GM19328 (cell line): ENCODE measurements at regions not wholly inside any gene's neighbourhood (a gene's known extent, or its start where the extent isn't known, plus 50 kb on each side); places are given as distances from the start of the nearest gene placed in this dataset.
"Not testable (repeated sequence)": the region's sequence is repeated elsewhere in the genome, so short reads cannot be mapped to it uniquely, and the experiment has no call there.

Source experiments
- ATAC-seq: cut with Tn5 transposase; IDR thresholded peaks from one replicate; pipeline ENCODE4 v1.9.1; 2021; ENCODE audit warnings: mild to moderate bottlenecking, moderate library complexity; ENCODE audit not compliant: unreplicated experiment

DNA sequence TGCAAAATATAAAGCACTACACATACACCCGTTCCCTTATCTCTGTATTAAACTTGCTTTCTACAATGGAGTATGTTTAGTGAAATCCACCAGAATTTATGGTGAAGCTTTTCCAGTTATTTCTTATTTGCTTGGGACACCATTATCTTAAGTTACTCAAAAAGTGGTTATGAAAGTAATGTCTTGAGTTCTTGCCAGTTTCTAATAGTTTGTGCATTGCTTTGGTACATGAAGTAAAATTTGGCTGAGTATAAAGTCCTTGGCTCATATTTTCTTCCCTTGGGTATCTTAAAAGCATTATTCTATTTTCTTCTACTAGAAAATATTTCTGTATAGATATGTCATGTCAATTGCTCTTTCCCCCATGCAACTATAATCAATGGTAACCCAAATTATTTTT, 85.2 kb downstream of the POLR1F start:
- ATAC-seq = no peak

DNA sequence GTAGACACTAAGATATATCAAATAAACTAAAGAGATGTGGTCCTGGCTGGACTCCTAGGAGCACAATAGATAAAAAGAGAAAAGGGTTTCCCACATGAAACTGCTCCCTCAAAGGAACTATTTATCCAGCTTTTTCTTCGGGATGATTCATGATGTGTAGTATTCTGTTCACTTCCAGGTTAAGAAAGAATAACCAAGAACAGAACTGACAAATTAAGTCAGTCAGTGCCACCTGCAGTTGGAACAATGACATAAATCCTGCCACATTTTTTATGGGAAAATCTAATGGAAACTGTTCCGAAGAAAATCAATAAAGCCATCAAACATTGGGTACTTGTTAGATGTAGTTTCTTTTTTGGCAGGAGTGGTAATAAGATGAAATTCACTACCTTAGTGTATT, 87.1 kb downstream of the POLR1F start:
- no peak for ATAC-seq

DNA sequence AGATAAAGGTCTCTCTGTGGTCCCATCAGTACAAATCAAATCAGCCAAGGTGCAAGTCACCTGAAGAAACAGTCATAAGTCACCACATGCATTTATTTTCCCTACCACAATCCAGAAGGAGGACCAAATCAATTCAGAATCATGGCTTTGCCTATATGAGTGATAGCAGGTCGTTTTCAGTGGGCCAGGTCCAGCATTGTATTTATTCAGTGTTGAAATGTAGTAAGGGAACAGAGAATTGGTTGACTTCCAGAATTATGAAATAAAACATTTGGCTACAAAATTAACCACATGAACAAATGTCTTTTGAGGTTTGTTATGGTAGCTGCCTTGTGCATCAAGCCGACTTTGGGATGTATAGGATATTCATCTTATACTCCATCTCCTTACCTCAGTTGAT, 88.4 kb downstream of the POLR1F start:
- ATAC-seq = no peak

DNA sequence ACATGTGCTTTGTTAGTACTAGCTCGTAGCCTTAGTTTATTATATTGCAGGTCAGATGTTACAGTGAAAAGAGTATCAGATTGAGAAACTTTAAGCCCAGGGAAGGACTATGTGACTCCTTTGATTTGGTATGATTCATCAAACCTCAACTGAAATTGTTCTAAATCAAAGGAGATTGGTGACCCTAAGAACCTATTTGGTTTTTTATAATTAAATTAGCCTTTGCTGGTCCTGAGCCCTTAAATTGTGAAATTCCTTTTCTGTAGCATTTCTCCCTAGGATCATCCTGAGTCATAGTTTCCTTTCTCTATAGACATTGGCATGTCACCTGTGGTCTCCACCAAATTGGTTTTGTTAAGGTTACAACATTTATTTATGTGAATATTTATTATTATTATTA, 89.7 kb downstream of the POLR1F start:
- ATAC-seq = no peak

DNA sequence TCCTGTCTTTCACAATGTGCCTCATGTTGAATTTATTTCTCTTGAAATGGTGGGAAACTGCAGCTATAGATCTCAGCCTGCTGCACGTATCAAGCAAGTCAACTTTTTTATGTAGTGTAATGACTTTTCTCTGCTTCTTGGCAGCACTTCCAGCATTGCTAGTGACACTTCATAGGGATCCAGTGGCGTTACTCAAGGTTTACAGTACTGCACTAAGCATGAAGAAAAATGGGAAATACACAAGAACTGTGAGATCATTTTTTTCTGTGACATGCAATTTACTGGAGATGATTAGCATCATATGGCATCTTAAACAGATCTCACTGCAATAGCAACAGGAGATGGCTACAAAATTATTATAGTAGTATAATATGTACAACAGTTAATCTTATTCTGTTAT, 90.9 kb downstream of the POLR1F start:
- ATAC-seq = no peak

DNA sequence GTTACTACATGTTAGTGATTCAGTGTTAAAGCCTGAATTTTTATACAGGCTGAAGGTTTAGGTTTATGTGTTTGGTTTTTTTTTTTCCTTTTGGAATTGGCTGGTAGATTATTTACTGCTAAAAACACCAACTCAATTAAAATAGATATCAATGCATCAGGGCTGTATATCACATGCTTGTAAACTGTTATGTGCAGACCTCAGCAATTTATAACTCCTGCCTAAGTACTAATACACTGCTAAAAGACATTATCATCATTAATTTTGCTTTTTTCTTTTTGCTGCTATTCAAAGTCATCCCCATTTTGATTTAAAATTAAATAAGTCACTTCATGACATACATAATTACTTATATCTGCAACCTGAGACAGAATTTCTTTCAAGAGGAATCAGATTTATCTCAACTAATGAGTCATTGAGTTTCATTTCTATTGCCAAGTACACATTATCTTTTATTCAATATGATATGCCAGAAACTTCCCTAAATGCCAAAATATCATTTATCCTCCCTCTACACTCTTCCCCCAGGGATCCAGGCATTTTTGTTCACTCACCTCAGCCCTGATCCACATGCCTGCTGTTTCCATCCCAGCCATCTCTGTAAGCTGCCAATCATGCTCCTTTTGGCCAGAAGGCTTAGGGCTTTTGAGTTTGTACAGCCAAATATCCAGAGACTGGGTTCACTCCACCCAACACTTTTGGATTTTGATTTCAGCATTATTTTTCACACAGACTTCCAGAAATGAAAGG, 98.5 kb downstream of the POLR1F start:
- no peak for ATAC-seq

DNA sequence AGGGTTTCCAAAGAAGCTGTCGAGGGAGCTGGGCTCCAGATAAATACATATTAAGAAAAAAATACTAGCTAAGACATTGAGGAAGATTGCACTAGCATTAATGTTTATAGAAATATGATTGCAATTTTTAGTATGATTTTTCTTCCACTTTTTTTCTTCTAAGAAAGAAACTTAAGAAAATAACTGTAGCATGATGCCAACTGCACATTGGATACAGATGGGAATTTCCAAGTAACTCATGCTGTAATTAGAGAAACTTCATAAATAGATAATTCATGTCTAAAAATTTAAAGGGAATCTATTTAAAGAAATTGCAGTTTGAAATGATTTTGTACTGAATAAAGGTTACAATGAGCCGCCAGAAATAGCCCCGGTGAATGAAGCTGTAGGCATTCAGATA, 119.4 kb downstream of the POLR1F start:
- ATAC-seq = no peak

DNA sequence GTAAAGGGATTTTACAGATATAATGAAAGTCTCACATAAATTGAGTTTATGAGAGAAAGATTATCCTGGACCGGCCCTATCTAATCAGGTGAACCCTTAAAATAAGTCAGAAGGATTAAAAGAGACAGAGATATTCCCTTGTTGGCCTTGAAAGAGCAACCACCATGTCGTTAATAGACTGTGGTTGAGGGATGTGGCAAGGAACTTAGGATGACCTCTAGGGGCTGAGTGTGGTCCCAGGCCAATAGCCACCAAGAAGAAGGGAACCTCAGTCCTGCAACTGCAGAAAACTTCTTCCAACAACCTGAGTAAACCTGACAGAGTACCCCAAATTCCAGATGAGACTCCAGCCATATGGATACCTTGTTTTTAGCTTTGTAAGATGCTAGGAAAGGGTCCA, 121.5 kb downstream of the POLR1F start:
- ATAC-seq = peak; percentile 63

DNA sequence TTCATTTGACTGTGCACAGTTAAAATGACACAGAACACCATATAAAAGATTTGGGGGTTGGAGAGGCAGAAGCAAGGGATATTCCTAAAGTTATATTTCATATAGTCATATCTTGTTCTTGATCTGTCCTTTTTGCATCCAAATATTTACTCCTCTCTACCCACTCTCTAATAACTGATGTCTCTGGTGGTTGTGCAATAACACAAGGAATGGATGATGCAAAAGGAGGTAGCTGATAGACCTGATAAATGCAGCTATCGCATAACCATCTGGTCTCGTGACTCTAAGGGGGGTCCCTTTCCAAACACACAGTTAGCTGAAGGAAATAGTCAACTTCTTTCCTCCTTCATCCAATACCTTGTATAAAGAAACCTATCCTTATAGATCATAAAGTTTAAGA, 123.1 kb downstream of the POLR1F start:
- no peak for ATAC-seq

DNA sequence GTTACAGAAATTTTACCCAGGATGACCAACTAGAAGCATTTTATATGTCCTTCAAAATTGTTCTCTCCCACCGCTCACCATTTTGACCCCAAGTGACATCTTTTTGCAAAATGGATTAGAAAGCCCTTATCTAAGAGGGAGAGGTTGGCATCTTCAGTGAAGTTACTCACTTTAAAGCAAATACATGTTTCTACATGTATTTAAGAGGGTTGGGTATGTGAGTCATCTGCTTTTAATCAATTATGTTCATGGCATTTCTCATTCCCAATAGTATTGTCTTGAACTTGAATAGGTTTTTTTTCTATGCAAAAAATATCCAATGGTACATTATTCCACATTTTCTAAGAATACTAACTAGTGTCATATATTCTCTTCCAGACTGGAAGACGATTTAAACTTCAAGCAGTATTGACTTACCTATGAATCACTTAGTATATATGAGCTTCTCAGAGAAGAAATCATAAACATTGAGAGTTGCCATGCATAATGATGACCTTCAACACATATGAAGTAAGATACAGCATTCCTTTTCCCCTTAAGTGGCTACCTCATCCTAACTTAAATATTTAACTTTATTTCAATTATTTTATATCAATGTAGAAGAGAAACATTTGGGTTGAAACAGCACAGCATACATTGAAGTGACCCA, 132.8 kb downstream of the POLR1F start:
- ATAC-seq = no peak

DNA sequence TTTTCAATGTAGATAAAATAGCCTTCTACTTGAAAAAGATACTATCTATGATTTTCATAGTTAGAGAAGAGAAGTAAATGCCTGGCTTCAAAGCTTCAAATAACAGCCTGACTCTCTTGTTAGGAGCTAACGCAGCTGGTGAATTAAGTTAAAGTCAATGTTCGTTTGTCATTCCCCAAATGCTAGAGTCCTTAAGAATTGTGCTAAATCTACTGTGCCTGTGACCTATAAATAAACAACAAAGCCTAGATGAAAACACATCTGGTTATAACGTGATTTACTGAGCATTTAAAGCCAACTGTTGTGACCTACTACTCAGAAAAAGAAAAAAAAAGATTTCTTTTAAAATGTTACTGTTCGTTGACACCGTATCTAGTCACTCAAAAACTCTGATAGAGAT, 134.7 kb downstream of the POLR1F start:
- no peak for ATAC-seq

DNA sequence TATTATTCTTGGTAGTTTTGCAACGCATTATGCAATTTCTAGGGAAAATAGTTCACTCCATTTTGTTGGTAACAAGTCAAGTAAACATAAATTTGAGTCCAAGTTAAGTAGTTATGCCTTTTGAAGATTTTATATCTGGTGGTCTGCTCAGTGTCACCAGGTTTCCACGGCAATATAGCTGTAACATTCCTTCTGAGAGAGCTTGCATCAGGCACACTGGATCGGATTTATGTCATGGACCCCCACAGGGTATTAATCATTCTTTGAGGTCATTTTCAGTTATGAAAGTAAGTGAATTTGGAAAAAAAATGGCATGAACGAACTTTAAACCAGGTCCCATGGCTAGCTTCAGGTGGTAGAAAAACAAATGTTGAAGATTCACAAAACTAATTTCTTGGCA, 136.3 kb downstream of the POLR1F start:
- no peak for ATAC-seq

DNA sequence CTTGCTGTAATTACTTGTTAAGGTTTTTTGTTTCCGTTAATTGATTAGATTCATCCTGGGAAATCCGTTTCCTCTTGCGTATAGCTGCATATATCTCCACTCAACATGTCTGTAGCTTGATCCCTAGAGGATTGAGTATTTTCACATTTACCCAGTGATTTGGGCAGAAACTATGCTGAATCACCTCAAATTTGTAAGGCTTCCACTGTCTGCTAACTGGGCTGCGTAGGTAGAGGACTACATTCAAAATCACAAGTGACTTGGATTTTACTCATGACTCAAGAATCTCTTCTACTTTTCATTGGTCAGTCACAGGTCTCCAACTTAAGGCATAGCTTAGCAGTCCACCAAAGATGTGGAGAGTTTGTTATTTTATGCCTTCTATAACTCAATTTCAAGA, 141.8 kb downstream of the POLR1F start:
- no peak for ATAC-seq

DNA sequence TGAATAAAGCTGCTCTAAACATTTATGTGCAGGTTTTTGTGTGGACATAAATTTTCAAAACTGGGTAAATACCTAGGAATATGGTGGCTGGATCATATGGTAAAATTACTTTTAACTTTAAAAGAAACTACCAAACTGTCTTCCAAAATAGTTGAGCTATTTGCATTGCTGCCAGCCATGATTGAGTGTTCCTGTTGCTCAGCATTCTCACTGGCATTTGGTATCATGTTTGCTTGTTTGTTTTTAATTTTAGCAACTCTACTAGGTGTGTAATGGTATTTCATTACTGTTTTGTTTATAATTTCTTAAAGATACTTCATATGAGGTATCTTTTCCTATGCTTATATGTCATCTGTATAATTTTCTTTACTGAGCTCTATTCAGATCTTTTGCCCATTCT, 143.2 kb downstream of the POLR1F start:
- ATAC-seq = no peak

DNA sequence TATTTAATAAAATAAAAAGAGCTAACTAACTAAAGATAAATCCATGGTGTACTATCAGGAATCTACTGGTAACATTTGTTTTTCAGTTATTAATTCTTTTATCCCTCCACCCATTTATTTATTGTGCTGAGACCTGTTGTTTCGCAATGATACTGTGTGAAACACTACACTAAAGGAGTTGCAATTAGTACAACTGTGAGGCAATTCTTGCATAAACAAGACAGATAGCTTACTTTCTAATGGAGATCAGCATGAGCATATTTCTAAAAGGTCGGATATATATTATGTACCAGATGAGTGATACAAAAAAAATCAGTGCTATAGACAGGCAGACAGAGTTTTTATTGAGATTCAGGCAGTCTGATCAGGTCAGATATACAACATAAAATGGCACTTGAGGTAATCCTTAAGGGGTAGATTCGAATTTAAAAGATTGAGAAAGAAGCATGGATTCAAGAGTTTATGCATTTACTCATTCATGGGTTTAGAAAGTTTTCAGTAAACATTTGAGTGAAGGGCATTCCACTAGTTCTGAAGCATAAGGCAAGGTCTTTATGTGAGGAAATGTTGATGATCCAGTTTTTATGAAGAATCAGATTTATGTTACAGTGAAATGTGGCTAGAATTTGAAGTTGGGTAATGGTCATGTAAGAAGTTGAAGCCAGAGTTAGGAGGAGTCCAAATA, 147.6 kb downstream of the POLR1F start:
- ATAC-seq = no peak

DNA sequence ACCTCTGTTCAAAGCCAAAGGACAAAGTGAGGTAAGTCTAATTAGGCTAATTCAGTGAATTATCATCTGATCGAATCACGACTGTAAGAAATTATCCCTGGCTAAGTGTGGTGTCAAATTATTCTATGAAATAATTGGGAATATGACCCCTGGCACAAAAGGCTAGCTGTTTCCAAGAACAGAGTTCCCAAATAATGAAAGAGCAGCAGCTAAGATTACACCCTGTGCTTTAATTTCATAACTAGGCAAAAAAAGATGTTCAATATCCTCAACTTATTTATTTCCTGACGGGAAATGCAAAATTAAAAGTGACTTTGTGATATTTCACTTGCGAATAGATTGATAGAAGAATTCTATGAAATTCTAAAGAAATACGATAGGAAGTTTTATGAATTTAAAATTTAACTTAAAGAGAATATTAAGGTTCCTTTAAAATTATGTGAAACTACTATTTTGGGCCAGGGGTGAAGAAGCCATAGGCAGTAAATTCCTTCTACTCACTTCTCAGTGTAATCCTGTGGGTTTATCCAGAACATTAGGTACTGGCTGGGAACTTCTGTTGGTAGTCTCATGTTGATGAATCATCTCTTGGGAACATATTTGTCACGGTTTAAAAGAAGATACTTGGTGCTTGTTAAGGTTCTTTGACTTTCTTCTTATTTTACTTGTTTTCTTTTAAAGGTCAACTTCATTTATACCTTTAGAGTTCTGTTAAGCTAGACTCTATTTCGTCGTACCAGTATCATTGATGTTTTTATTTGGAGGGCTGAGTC, 148.5 kb downstream of the POLR1F start:
- ATAC-seq = no peak

DNA sequence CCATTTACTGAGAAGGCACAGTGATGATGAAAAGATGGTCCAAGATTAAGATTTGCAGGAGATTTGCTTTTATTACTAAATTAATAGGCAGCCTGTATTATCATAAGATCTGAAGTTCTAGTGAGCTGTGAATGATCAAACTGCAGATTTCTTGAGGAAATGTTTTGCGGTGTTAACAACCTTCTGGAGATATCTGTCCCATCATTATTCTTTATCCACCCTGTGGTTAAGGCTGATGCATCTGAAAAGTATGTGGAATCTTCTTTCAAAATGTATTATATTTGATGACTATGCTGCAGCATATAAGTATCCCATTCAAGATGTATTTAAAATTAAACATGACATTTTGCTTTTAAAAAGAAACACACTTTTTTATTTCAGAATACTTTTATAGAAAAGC, 150.3 kb downstream of the POLR1F start:
- no peak for ATAC-seq

DNA sequence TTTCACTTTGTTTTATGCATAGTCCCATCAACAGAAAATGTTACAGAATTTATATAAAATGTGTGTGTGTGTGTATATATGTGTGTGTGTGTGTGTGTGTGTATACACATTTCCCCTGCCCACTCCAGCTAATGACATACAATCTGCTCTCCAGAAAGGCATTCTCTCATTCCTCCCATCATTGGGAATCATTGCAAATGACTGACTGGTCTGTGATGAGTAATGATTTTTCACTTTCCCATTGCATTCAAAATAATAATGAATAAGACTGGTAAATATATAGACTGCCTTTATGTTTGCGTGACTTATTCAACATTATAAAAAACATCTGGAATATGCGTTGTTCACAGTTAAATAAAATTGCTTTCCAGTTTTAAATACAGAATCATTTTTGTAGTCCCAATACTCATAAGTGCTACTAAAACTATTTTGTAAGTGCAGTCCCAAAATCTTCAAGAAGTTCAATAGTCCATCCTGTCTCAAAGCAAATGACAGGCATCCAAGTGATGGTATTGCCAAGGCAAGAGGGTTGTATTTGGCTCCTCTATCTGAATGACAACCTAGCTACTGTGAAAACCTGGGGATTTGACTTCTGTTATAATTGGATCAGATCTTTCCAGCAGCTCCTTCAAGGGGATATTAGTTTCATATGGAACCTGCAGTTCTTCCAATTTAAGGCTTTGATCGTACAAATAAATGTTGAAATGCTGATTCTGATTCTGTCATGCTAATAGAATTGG, 150.9 kb downstream of the POLR1F start:
- ATAC-seq = no peak

DNA sequence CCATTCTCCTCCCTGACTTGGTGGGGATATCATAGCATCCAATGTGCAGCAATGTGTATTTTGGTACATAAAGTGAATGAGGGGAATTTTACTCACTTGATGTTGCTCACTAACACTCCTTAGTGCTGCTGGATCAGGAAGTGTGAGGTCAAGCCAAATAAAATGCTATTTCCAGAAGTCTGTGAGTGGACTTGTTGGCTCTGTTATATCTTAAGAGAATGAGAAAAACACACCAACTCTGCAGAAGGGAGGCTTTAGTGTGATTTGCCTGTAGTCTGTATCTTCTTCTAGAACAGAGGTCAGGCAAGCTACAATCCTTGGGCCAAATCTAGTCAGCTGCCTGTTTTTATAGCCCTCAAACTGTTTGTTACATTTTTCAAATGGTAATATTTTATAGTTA, 154.3 kb downstream of the POLR1F start:
- no peak for ATAC-seq

DNA sequence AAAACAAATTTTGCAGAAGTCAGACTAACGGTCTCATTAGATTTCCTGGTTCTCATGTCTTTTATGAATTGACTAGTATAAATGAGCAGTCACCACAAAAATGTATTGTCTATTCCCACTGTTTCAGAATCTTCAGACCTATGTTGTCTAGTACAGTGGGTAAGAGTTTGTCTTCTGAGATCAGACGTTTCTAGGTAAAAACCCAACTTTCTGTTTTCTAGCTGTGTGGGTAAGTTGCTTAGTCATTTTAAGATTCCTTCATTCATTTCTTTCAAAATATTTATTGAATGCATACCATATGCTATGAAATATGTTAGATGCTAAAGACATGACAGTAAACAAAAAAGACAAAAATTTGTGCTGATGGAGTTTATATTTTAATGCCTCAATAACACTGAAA, 156.3 kb downstream of the POLR1F start:
- no peak for ATAC-seq

DNA sequence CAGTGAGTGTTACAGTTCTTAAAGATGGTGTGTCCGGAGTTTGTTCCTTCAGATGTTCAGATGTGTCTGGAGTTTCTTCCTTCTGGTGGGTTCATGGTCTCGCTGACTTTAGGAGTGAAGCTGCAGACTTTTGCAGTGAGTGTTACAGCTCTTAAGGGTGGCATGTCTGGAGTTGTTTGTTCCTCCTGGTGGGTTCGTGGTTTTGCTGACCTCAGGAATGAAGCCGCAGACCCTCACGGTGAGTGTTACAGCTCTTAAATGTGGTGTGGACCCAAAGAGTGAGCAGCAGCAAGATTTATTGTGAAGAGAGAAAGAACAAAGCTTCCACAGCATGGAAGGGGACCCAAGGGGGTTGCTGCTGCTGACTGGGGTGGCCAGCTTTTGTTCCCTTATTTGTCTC, 159.6 kb downstream of the POLR1F start:
- ATAC-seq = not testable (repeated sequence)
